Upper lobe of left lung (tissue), 6 donors: ENCODE measurements at regions not wholly inside any gene's neighbourhood (a gene's known extent, or its start where the extent isn't known, plus 50 kb on each side); places are given as distances from the start of the nearest gene placed in this dataset.

Experiments used
- ATAC-seq, 2 donors: fragments of 200-7000 bp; cut with Tn5 transposase; one replicate each; pipeline ENCODE4 v1.9.1; 2022; ENCODE audit warnings: mild to moderate bottlenecking in 2 of 2, moderate library complexity in 2 of 2; ENCODE audit not compliant: low FRiP score in 2 of 2
- DNase-seq, 2 donors: peaks; one replicate each; pipeline ENCODE4 v3.0.0-alpha.2; 2019 to 2020
- H3K27ac ChIP-seq, 4 donors: fragments of 200-600 bp; sonication (generic); one replicate each; pipeline ENCODE4 v1.5.1; 2016 to 2019
- H3K27me3 ChIP-seq, 4 donors: fragments of 200-600 bp; sonication (generic); one replicate each; pipeline ENCODE4 v1.5.1; 2017 to 2019
- H3K36me3 ChIP-seq, 4 donors: fragments of 200-600 bp; sonication (generic); one replicate each; pipeline ENCODE4 v1.5.1; 2016 to 2019
- H3K4me1 ChIP-seq, 4 donors: fragments of 200-600 bp; sonication (generic); one replicate each; pipeline ENCODE4 v1.5.1; 2018 to 2019
- H3K4me3 ChIP-seq, 4 donors: fragments of 200-600 bp; sonication (generic); one replicate each; pipeline ENCODE4 v1.5.1; 2017 to 2019; ENCODE audit warnings: mild to moderate bottlenecking in 2 of 4, moderate library complexity in 1 of 4
- H3K9me3 ChIP-seq, 4 donors: fragments of 200-600 bp; sonication (generic); one replicate each; pipeline ENCODE4 v1.5.1; 2018 to 2019
- CTCF ChIP-seq, 6 experiments: fragments of 450-650 bp in 4 of 6; fragments of 200-600 bp in 2 of 6; sonication (generic) in 2 of 6; IDR thresholded peaks; one replicate each; pipeline ENCODE4 v1.5.1; 2016 to 2019; ENCODE audit warnings: antibody characterized with exemption in 6 of 6
- EP300 ChIP-seq, 4 donors: sonication (generic); formaldehyde crosslinking; IDR thresholded peaks; one replicate each; pipeline ENCODE4 v1.5.1; 2017; ENCODE audit warnings: antibody characterized with exemption in 4 of 4, control low read depth in 2 of 4
- POLR2A ChIP-seq, 4 donors: fragments of 450-650 bp; IDR thresholded peaks; one replicate each; pipeline ENCODE4 v1.5.1; 2016 to 2017; ENCODE audit warnings: antibody characterized with exemption in 4 of 4, mild to moderate bottlenecking in 2 of 4
- POLR2AphosphoS5 ChIP-seq, 2 donors: sonication (generic); formaldehyde crosslinking; IDR thresholded peaks; one replicate each; pipeline ENCODE4 v1.5.1; 2017; ENCODE audit warnings: antibody characterized with exemption in 2 of 2
- WGBS, 2 donors: methylation state at CpG; one replicate each; pipeline ENCODE4 v1.1.5; 2017 to 2018; 5-methylcytosine and 5-hydroxymethylcytosine counted together
- donor health status: DM: no; HTN: no; CAD: no; lungs with moderate emphysema.
- donor health status: DM: no; HTN: yes; CAD: no; lungs with severe emphysema.

GRCh38 chr7:131883196-131883595, 326.8 kb upstream of the PODXL start:
- H3K27me3 ChIP-seq: no peaks in the 10 kb centered on the region
- no peak overlapping the region for H3K27ac ChIP-seq
- DNase-seq: no peak
- H3K4me3 ChIP-seq: no peak overlapping the region
- H3K36me3 ChIP-seq: no peaks in the 10 kb centered on the region
- peaks cover 0 to 12% (median 7%) of the 10 kb centered on the region in 4 donors for H3K9me3 ChIP-seq
- 88 to 90% methylated on average over 8 of the region's 8 CpGs for WGBS, 2 donors
- H3K4me1 ChIP-seq: no peaks in the 10 kb centered on the region
- no peak for TF ChIP-seq CTCF (IDR thresholded peaks at IDR 0.05)
- TF ChIP-seq POLR2AphosphoS5 (IDR thresholded peaks at IDR 0.05): no peak
- no peak for TF ChIP-seq POLR2A (IDR thresholded peaks at IDR 0.05)
- ATAC-seq: no peak

- no peak for DNase-seq
Observed at GRCh38 chr7:131882321-131882720, 325.9 kb upstream of the PODXL start.

GRCh38 chr7:131880078-131880477, 323.6 kb upstream of the PODXL start:
- 87 to 100% methylated on average over 2 of the region's 2 CpGs for WGBS, 2 donors
- ATAC-seq (no peak), DNase-seq (no peak)
- Histone ChIP-seq H3K4me1 (no peaks in the 10 kb centered on the region), H3K9me3 (peaks cover 0 to 3% (median 2%) of the 10 kb centered on the region in 4 donors), H3K4me3 (no peak overlapping the region), H3K27ac (no peak overlapping the region), H3K27me3 (no peaks in the 10 kb centered on the region), H3K36me3 (no peaks in the 10 kb centered on the region)
- TF ChIP-seq POLR2A (IDR thresholded peaks at IDR 0.05) (no peak), CTCF (IDR thresholded peaks at IDR 0.05) (no peak), POLR2AphosphoS5 (IDR thresholded peaks at IDR 0.05) (no peak), EP300 (IDR thresholded peaks at IDR 0.05) (no peak)

More at GRCh38 chr7:131882321-131882720, 325.9 kb upstream of the PODXL start:
- no peaks in the 10 kb centered on the region for H3K36me3 ChIP-seq
- H3K4me3 ChIP-seq: no peak overlapping the region
- H3K4me1 ChIP-seq: no peaks in the 10 kb centered on the region
- TF ChIP-seq EP300 (IDR thresholded peaks at IDR 0.05): no peak
- no peak for TF ChIP-seq POLR2A (IDR thresholded peaks at IDR 0.05)
- no peak for TF ChIP-seq CTCF (IDR thresholded peaks at IDR 0.05)
- TF ChIP-seq POLR2AphosphoS5 (IDR thresholded peaks at IDR 0.05): no peak
- H3K9me3 ChIP-seq: peaks cover 0 to 12% (median 7%) of the 10 kb centered on the region in 4 donors
- no peak for ATAC-seq
- no peaks in the 10 kb centered on the region for H3K27me3 ChIP-seq
- no peak overlapping the region for H3K27ac ChIP-seq

GRCh38 chr7:131879424-131879823, 323.0 kb upstream of the PODXL start:
- DNase-seq (no peak), ATAC-seq (no peak)
- H3K27ac ChIP-seq: no peak overlapping the region
- H3K4me1 ChIP-seq: no peaks in the 10 kb centered on the region
- TF ChIP-seq POLR2AphosphoS5 (IDR thresholded peaks at IDR 0.05) (no peak), POLR2A (IDR thresholded peaks at IDR 0.05) (no peak), EP300 (IDR thresholded peaks at IDR 0.05) (no peak), CTCF (IDR thresholded peaks at IDR 0.05) (no peak)
- H3K4me3 ChIP-seq: no peak overlapping the region
- no peaks in the 10 kb centered on the region for H3K36me3 ChIP-seq
- no peaks in the 10 kb centered on the region for H3K27me3 ChIP-seq
- 95% methylated on average over 4 of the region's 4 CpGs; no CpG with 5 or more reads in 1 of the 2 donors for WGBS, 2 donors
- no peaks in the 10 kb centered on the region for H3K9me3 ChIP-seq

- WGBS, 2 donors: 67 to 71% methylated on average over 2 of the region's 2 CpGs
- no peak overlapping the region for H3K27ac ChIP-seq
- ATAC-seq (no peak), DNase-seq (no peak)
- H3K4me3 ChIP-seq: no peak overlapping the region
- H3K9me3 ChIP-seq: no peaks in the 10 kb centered on the region
- TF ChIP-seq EP300 (IDR thresholded peaks at IDR 0.05) (no peak), POLR2AphosphoS5 (IDR thresholded peaks at IDR 0.05) (no peak), POLR2A (IDR thresholded peaks at IDR 0.05) (no peak), CTCF (IDR thresholded peaks at IDR 0.05) (no peak)
- no peaks in the 10 kb centered on the region for H3K27me3 ChIP-seq
- no peaks in the 10 kb centered on the region for H3K36me3 ChIP-seq
- H3K4me1 ChIP-seq: no peaks in the 10 kb centered on the region
Observed at GRCh38 chr7:131878777-131879176, 322.3 kb upstream of the PODXL start.
